Left lung (tissue), 4 donors: ENCODE measurements at regions not wholly inside any gene's neighbourhood (a gene's known extent, or its start where the extent isn't known, plus 50 kb on each side); places are given as distances from the start of the nearest gene placed in this dataset.

Experiments used
- ATAC-seq: fragments of 200-7000 bp; cut with Tn5 transposase; one replicate; pipeline ENCODE4 v1.9.1; 2020; ENCODE audit warnings: moderate library complexity
- DNase-seq, 4 donors: peaks; one replicate each; pipeline ENCODE4 v3.0.0-alpha.2; 2013 to 2020
- H3K27ac ChIP-seq, 2 donors: fragments of 200-600 bp; sonication (generic) in 1 of 2; one replicate each; pipeline versions ENCODE4 v1.5.0 to v1.8.0; 2020 to 2021
- H3K27me3 ChIP-seq, 2 donors: fragments of 200-600 bp; sonication (generic) in 1 of 2; one replicate each; pipeline versions ENCODE4 v1.5.0 to v1.8.0; 2020 to 2021
- H3K36me3 ChIP-seq, 2 donors: fragments of 200-600 bp; sonication (generic) in 1 of 2; one replicate each; pipeline versions ENCODE4 v1.5.0 to v1.8.0; 2020 to 2021
- H3K4me1 ChIP-seq, 2 donors: fragments of 200-600 bp; one replicate each; pipeline ENCODE4 v1.8.0; 2021
- H3K4me3 ChIP-seq, 2 donors: fragments of 200-600 bp; sonication (generic) in 1 of 2; one replicate each; pipeline versions ENCODE4 v1.5.0 to v1.8.0; 2020 to 2021; ENCODE audit warnings: mild to moderate bottlenecking in 1 of 2
- H3K9me3 ChIP-seq, 2 donors: fragments of 200-600 bp; sonication (generic) in 1 of 2; one replicate each; pipeline versions ENCODE4 v1.5.0 to v1.8.0; 2020 to 2021
- CTCF ChIP-seq, 2 donors: fragments of 200-600 bp; sonication (generic) in 1 of 2; IDR thresholded peaks; one replicate each; pipeline versions ENCODE4 v1.5.0 to v1.8.0; 2021; ENCODE audit warnings: antibody characterized with exemption in 2 of 2
- intact Hi-C, 2 donors: fragments of 100-400 bp; cut with DNase I; formaldehyde crosslinking; loops; one replicate each; pipeline versions ENCODE4 v1.11.2 to v1.14.2; 2022
- donor health status: DM: no; HTN: yes; CAD: no.
- donor health status: DM: no; HTN: no; CAD: no.

GRCh38 chr3:110236976-110237610 is 834.5 kb upstream of the NECTIN3 start:
- H3K27ac ChIP-seq: no peak overlapping the region
- TF ChIP-seq CTCF (IDR thresholded peaks at IDR 0.05): no peak
- no peaks in the 10 kb centered on the region for H3K4me1 ChIP-seq
- H3K36me3 ChIP-seq: peaks cover 0 to 3% of the 10 kb centered on the region in 2 donors
- no peak overlapping the region for H3K4me3 ChIP-seq
- intact Hi-C loops: no loop called here
- DNase-seq (no peak), ATAC-seq (peak; percentile 29)
- no peaks in the 10 kb centered on the region for H3K9me3 ChIP-seq
- no peaks in the 10 kb centered on the region for H3K27me3 ChIP-seq

- no peak overlapping the region for H3K27ac ChIP-seq
- TF ChIP-seq CTCF (IDR thresholded peaks at IDR 0.05): no peak
- intact Hi-C loops: no loop called here
- peaks cover 0 to 3% of the 10 kb centered on the region in 2 donors for H3K9me3 ChIP-seq
- no peaks in the 10 kb centered on the region for H3K27me3 ChIP-seq
- no peak for DNase-seq
- no peaks in the 10 kb centered on the region for H3K36me3 ChIP-seq
- no peak for ATAC-seq
- no peaks in the 10 kb centered on the region for H3K4me1 ChIP-seq
- no peak overlapping the region for H3K4me3 ChIP-seq
Observed at GRCh38 chr3:110243081-110243480, 828.5 kb upstream of the NECTIN3 start.

GRCh38 chr3:110246796-110247376 is 824.7 kb upstream of the NECTIN3 start:
- Histone ChIP-seq H3K36me3 (no peaks in the 10 kb centered on the region), H3K4me3 (no peak overlapping the region), H3K27ac (no peak overlapping the region), H3K27me3 (no peaks in the 10 kb centered on the region), H3K4me1 (no peaks in the 10 kb centered on the region), H3K9me3 (peaks cover 0 to 3% of the 10 kb centered on the region in 2 donors)
- TF ChIP-seq CTCF (IDR thresholded peaks at IDR 0.05): no peak
- ATAC-seq (no peak), DNase-seq (no peak)
- intact Hi-C loops: no loop called here

GRCh38 chr3:110248666-110249065 is 823.0 kb upstream of the NECTIN3 start:
- H3K4me3 ChIP-seq: no peak overlapping the region
- H3K36me3 ChIP-seq: no peaks in the 10 kb centered on the region
- TF ChIP-seq CTCF (IDR thresholded peaks at IDR 0.05): no peak
- DNase-seq: no peak
- peaks cover 0 to 3% of the 10 kb centered on the region in 2 donors for H3K9me3 ChIP-seq
- no peaks in the 10 kb centered on the region for H3K4me1 ChIP-seq
- intact Hi-C loops: no loop called here
- no peak overlapping the region for H3K27ac ChIP-seq
- no peak for ATAC-seq
- H3K27me3 ChIP-seq: no peaks in the 10 kb centered on the region

GRCh38 chr3:110253794-110254193 is 817.8 kb upstream of the NECTIN3 start:
- Histone ChIP-seq H3K9me3 (peaks cover 0 to 2% of the 10 kb centered on the region in 2 donors), H3K4me3 (no peak overlapping the region), H3K4me1 (no peaks in the 10 kb centered on the region), H3K27me3 (no peaks in the 10 kb centered on the region), H3K36me3 (no peaks in the 10 kb centered on the region), H3K27ac (no peak overlapping the region)
- intact Hi-C loops: no loop called here
- DNase-seq (no peak), ATAC-seq (no peak)
- no peak for TF ChIP-seq CTCF (IDR thresholded peaks at IDR 0.05)
